ENCODE measurements at regions not wholly inside any gene's neighbourhood (a gene's known extent, or its start where the extent isn't known, plus 50 kb on each side); places are given as distances from the start of the nearest gene placed in this dataset.

- DNase-seq = no peak
Observed at GRCh38 chr4:121221608-121222007, 57.5 kb upstream of the TNIP3 start.

- DNase-seq = no peak
Observed at GRCh38 chr4:121221201-121221600, 57.1 kb upstream of the TNIP3 start.

- no peak for DNase-seq
Observed at GRCh38 chr4:121220698-121221097, 56.6 kb upstream of the TNIP3 start.

- no peak for DNase-seq
Observed at GRCh38 chr4:121219227-121219626, 55.1 kb upstream of the TNIP3 start.

GRCh38 chr4:121217351-121217750 lies 53.2 kb upstream of the TNIP3 start:
- no peak for DNase-seq

GRCh38 chr4:121216461-121216860 lies 52.3 kb upstream of the TNIP3 start:
- no peak for DNase-seq

GRCh38 chr4:121213940-121214339 lies 49.8 kb upstream of the TNIP3 start:
- DNase-seq = no peak
